Tibial nerve (tissue), 4 donors: ENCODE measurements at regions not wholly inside any gene's neighbourhood (a gene's known extent, or its start where the extent isn't known, plus 50 kb on each side); places are given as distances from the start of the nearest gene placed in this dataset.

Experiments
- DNase-seq, 2 donors: peaks; one replicate each; pipeline ENCODE4 v3.0.0-alpha.2; 2019; ENCODE audit warnings: low spot score in 2 of 2
- H3K27ac ChIP-seq, 4 donors: fragments of 200-600 bp; sonication (generic) in 3 of 4; one replicate each; pipeline ENCODE4 v1.5.1; 2017 to 2019; ENCODE audit warnings: mild to moderate bottlenecking in 1 of 4
- H3K27me3 ChIP-seq, 2 donors: fragments of 200-600 bp; sonication (generic) in 1 of 2; one replicate each; pipeline versions ENCODE4 v1.5.1 to v1.6.0; 2017 to 2019
- H3K36me3 ChIP-seq, 3 donors: fragments of 200-600 bp; sonication (generic); one replicate each; pipeline ENCODE4 v1.5.1; 2018 to 2019
- H3K4me1 ChIP-seq, 4 donors: fragments of 200-600 bp; sonication (generic) in 3 of 4; one replicate each; pipeline ENCODE4 v1.5.1; 2017 to 2019
- H3K4me3 ChIP-seq, 4 donors: fragments of 200-600 bp; sonication (generic) in 3 of 4; one replicate each; pipeline ENCODE4 v1.5.1; 2017 to 2019; ENCODE audit warnings: mild to moderate bottlenecking in 1 of 4, moderate library complexity in 1 of 4
- H3K9me3 ChIP-seq, 4 donors: fragments of 200-600 bp; sonication (generic) in 3 of 4; one replicate each; pipeline ENCODE4 v1.5.1; 2017 to 2019
- CTCF ChIP-seq, 5 experiments: fragments of 200-600 bp in 3 of 5; fragments of 450-650 bp in 2 of 5; sonication (generic) in 3 of 5; IDR thresholded peaks; one replicate each; pipeline ENCODE4 v1.5.1; 2016 to 2019; ENCODE audit warnings: antibody characterized with exemption in 5 of 5, mild to moderate bottlenecking in 3 of 5, moderate library complexity in 2 of 5
- EP300 ChIP-seq, 2 donors: sonication (generic); formaldehyde crosslinking; IDR thresholded peaks; one replicate each; pipeline ENCODE4 v1.6.1; 2017; ENCODE audit warnings: antibody characterized with exemption in 2 of 2, mild to moderate bottlenecking in 1 of 2
- POLR2A ChIP-seq, 2 donors: fragments of 450-650 bp; IDR thresholded peaks; one replicate each; pipeline ENCODE4 v1.6.1; 2017; ENCODE audit warnings: antibody characterized with exemption in 2 of 2, mild to moderate bottlenecking in 2 of 2, moderate library complexity in 2 of 2
- WGBS, 2 donors: methylation state at CpG; one replicate each; pipeline ENCODE4 v1.1.5; 2018; 5-methylcytosine and 5-hydroxymethylcytosine counted together

GRCh38 chr9:87266697-87267096 lies 231.0 kb upstream of the DAPK1 start:
- peaks cover 0 to 5% (median 0%) of the 10 kb centered on the region in 4 donors for H3K9me3 ChIP-seq
- no peaks in the 10 kb centered on the region for H3K36me3 ChIP-seq
- no peak for DNase-seq
- H3K27me3 ChIP-seq, result no peaks in the 10 kb centered on the region
- TF ChIP-seq CTCF (IDR thresholded peaks at IDR 0.05) (no peak), EP300 (IDR thresholded peaks at IDR 0.05) (no peak)
- peaks cover 0 to 26% (median 0%) of the 10 kb centered on the region in 4 donors for H3K4me1 ChIP-seq
- peak overlapping the region in 2 of 4 donors; percentile 43 to 46 for H3K27ac ChIP-seq
- H3K4me3 ChIP-seq, result no peak overlapping the region
- 90 to 97% methylated on average over 1 of the region's 1 CpG for WGBS, 2 donors

- peak in 1 of 2 donors; percentile 37 for DNase-seq
- Histone ChIP-seq H3K27me3 (no peaks in the 10 kb centered on the region), H3K9me3 (no peaks in the 10 kb centered on the region), H3K27ac (peak overlapping the region in 2 of 4 donors; percentile 43 to 48), H3K4me3 (no peak overlapping the region), H3K4me1 (peaks cover 0 to 26% (median 0%) of the 10 kb centered on the region in 4 donors), H3K36me3 (no peaks in the 10 kb centered on the region)
- no peak for TF ChIP-seq POLR2A (IDR thresholded peaks at IDR 0.05)
- TF ChIP-seq CTCF (IDR thresholded peaks at IDR 0.05), result no peak
- peak in 1 of 2 donors; percentile 47 for TF ChIP-seq EP300 (IDR thresholded peaks at IDR 0.05)
- WGBS, 2 donors, result 79% methylated on average over 15 of the region's 15 CpGs
Measured at GRCh38 chr9:87267251-87268070, 230.2 kb upstream of the DAPK1 start.

- Histone ChIP-seq H3K27ac (peak overlapping the region in 1 of 4 donors; percentile 18), H3K4me1 (peaks cover 0 to 26% (median 0%) of the 10 kb centered on the region in 4 donors), H3K4me3 (no peak overlapping the region), H3K36me3 (no peaks in the 10 kb centered on the region), H3K27me3 (no peaks in the 10 kb centered on the region), H3K9me3 (no peaks in the 10 kb centered on the region)
- 67 to 68% methylated on average over 7 of the region's 7 CpGs for WGBS, 2 donors
- TF ChIP-seq EP300 (IDR thresholded peaks at IDR 0.05) (no peak), POLR2A (IDR thresholded peaks at IDR 0.05) (no peak), CTCF (IDR thresholded peaks at IDR 0.05) (no peak)
- DNase-seq, result no peak
Measured at GRCh38 chr9:87269296-87270176, 228.1 kb upstream of the DAPK1 start.

- H3K9me3 ChIP-seq, result no peaks in the 10 kb centered on the region
- H3K27me3 ChIP-seq, result no peaks in the 10 kb centered on the region
- H3K27ac ChIP-seq, result peak overlapping the region in 2 of 4 donors; percentile 18 to 53
- WGBS, 2 donors, result 10 to 11% methylated on average over 16 of the region's 16 CpGs
- peak in 1 of 2 donors; percentile 36 for DNase-seq
- H3K4me3 ChIP-seq, result no peak overlapping the region
- H3K36me3 ChIP-seq, result no peaks in the 10 kb centered on the region
- peaks cover 0 to 26% (median 0%) of the 10 kb centered on the region in 4 donors for H3K4me1 ChIP-seq
- TF ChIP-seq POLR2A (IDR thresholded peaks at IDR 0.05) (no peak), EP300 (IDR thresholded peaks at IDR 0.05) (no peak), CTCF (IDR thresholded peaks at IDR 0.05) (no peak)
Measured at GRCh38 chr9:87270221-87270847, 227.3 kb upstream of the DAPK1 start.
